HG03175 (cell line): ENCODE measurements at regions not wholly inside any gene's neighbourhood (a gene's known extent, or its start where the extent isn't known, plus 50 kb on each side); places are given as distances from the start of the nearest gene placed in this dataset.

ENCODE experiments used
- ATAC-seq: cut with Tn5 transposase; IDR thresholded peaks from one replicate; pipeline ENCODE4 v1.9.1; 2021; ENCODE audit warnings: mild to moderate bottlenecking, moderate library complexity; ENCODE audit not compliant: unreplicated experiment

- ATAC-seq, result no peak
Measured at GRCh38 chr14:34250959-34251358, 211.1 kb downstream of the SPTSSA start.

GRCh38 chr14:34247605-34248004 is 214.4 kb downstream of the SPTSSA start:
- ATAC-seq, result no peak

- no peak for ATAC-seq
Measured at GRCh38 chr14:34246206-34246605, 215.8 kb downstream of the SPTSSA start.

- no peak for ATAC-seq
Measured at GRCh38 chr14:34243401-34243800, 218.6 kb downstream of the SPTSSA start.

- ATAC-seq, result no peak
Measured at GRCh38 chr14:34243001-34243400, 219.0 kb downstream of the SPTSSA start.

GRCh38 chr14:34241185-34241711 is 220.8 kb downstream of the SPTSSA start:
- no peak for ATAC-seq

- no peak for ATAC-seq
Measured at GRCh38 chr14:34238610-34239009, 223.4 kb downstream of the SPTSSA start.

- no peak for ATAC-seq
Measured at GRCh38 chr14:34237677-34238076, 224.4 kb downstream of the SPTSSA start.

GRCh38 chr14:34237081-34237480 is 225.0 kb downstream of the SPTSSA start:
- no peak for ATAC-seq

GRCh38 chr14:34235643-34236300 is 226.3 kb downstream of the SPTSSA start:
- no peak for ATAC-seq

GRCh38 chr14:34234258-34234657 is 227.8 kb downstream of the SPTSSA start:
- no peak for ATAC-seq

GRCh38 chr14:34233619-34234018 is 228.4 kb downstream of the SPTSSA start:
- ATAC-seq, result no peak

- no peak for ATAC-seq
Measured at GRCh38 chr14:34232790-34233189, 229.2 kb downstream of the SPTSSA start.

- no peak for ATAC-seq
Measured at GRCh38 chr14:34231626-34232025, 230.4 kb downstream of the SPTSSA start.

GRCh38 chr14:34229140-34229539 is 232.9 kb downstream of the SPTSSA start:
- ATAC-seq, result no peak

- ATAC-seq, result no peak
Measured at GRCh38 chr14:34228650-34228976, 233.4 kb downstream of the SPTSSA start.

GRCh38 chr14:34227834-34228649 is 234.0 kb downstream of the SPTSSA start:
- ATAC-seq, result peak; percentile 86

- no peak for ATAC-seq
Measured at GRCh38 chr14:34224221-34224620, 237.8 kb downstream of the SPTSSA start.

- no peak for ATAC-seq
Measured at GRCh38 chr14:34223373-34224148, 238.5 kb downstream of the SPTSSA start.

- ATAC-seq, result no peak
Measured at GRCh38 chr14:34222867-34223266, 239.2 kb downstream of the SPTSSA start.

GRCh38 chr14:34222122-34222521 is 239.9 kb downstream of the SPTSSA start:
- no peak for ATAC-seq
